ENCODE measurements at regions not wholly inside any gene's neighbourhood (a gene's known extent, or its start where the extent isn't known, plus 50 kb on each side); places are given as distances from the start of the nearest gene placed in this dataset.

GRCh38 chr2:193562031-193562430 is 1367.3 kb upstream of the TMEFF2 start:
- ChIA-PET CTCF (ENCODE audit: unreplicated experiment) (no interaction called here), POLR2A (interaction anchor here (0.6 to 1.1 kb wide), 2 partner anchors 15 to 788 kb away, joined by 3 read pairs; no protein-coding TSS in a partner anchor)
- Histone ChIP-seq H3K9me3 (ENCODE audit: low read length) (no peaks in the 10 kb centered on the region), H2AFZ (ENCODE audit: low read length) (no peak overlapping the region), H3K27ac (ENCODE audit: low read depth, low read length, poor library complexity, severe bottlenecking) (no peak overlapping the region), H3K4me3 (ENCODE audit: low read depth, low read length, poor library complexity, severe bottlenecking) (no peak overlapping the region), H3K79me2 (ENCODE audit: insufficient read depth, low read depth, low read length) (no peaks in the 10 kb centered on the region), H4K20me1 (ENCODE audit: insufficient read depth, low read length) (no peaks in the 10 kb centered on the region), H3K36me3 (ENCODE audit: insufficient read depth, low read length) (no peaks in the 10 kb centered on the region), H3K4me2 (ENCODE audit: low read length) (no peak overlapping the region), H3K4me1 (ENCODE audit: insufficient read depth, low read length, poor library complexity, severe bottlenecking) (no peaks in the 10 kb centered on the region), H3K9me2 (ENCODE audit: insufficient read depth, low read length) (no peaks in the 10 kb centered on the region)
- no peak for DNase-seq (ENCODE audit: low spot score)
- BruUV-seq (replicated peaks): no TSS peak
- intact Hi-C loops (cut with micrococcal nuclease; ENCODE audit: unreplicated experiment): no loop called here
- TF ChIP-seq EZH2phosphoT487 (IDR thresholded peaks at IDR 0.05; ENCODE audit: borderline replicate concordance, low read depth, low read length): no peak
- TF ChIP-seq, protein P1, sequence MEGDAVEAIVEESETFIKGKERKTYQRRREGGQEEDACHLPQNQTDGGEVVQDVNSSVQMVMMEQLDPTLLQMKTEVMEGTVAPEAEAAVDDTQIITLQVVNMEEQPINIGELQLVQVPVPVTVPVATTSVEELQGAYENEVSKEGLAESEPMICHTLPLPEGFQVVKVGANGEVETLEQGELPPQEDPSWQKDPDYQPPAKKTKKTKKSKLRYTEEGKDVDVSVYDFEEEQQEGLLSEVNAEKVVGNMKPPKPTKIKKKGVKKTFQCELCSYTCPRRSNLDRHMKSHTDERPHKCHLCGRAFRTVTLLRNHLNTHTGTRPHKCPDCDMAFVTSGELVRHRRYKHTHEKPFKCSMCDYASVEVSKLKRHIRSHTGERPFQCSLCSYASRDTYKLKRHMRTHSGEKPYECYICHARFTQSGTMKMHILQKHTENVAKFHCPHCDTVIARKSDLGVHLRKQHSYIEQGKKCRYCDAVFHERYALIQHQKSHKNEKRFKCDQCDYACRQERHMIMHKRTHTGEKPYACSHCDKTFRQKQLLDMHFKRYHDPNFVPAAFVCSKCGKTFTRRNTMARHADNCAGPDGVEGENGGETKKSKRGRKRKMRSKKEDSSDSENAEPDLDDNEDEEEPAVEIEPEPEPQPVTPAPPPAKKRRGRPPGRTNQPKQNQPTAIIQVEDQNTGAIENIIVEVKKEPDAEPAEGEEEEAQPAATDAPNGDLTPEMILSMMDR (conservative IDR thresholded peaks at IDR 0.05; ENCODE audit: low read length): no peak

DNA sequence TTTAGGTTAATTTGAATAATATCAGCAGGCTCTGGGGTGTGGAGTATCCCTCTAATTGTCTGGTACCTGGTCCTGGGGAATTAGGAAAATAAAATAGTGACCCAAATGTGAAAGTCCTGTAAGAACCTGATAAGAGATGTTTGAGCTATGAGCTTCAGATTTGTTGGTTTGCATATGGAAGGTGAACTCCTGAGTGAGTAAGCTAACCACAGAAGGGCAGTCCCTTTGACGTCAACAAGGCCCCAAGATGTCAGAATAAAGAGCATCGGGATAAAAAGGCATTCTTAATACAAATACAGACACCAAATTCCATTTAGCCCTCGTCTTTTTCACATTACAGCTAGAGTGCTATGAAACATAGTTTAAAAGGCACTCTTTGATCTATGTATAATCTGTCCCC is 1366.3 kb upstream of the TMEFF2 start:
- Histone ChIP-seq H2AFZ (ENCODE audit: low read length) (no peak overlapping the region), H3K4me3 (ENCODE audit: low read depth, low read length, poor library complexity, severe bottlenecking) (no peak overlapping the region), H3K36me3 (ENCODE audit: insufficient read depth, low read length) (no peaks in the 10 kb centered on the region), H3K4me1 (ENCODE audit: insufficient read depth, low read length, poor library complexity, severe bottlenecking) (no peaks in the 10 kb centered on the region), H3K27ac (ENCODE audit: low read depth, low read length, poor library complexity, severe bottlenecking) (no peak overlapping the region), H4K20me1 (ENCODE audit: insufficient read depth, low read length) (no peaks in the 10 kb centered on the region), H3K9me3 (ENCODE audit: low read length) (no peaks in the 10 kb centered on the region), H3K79me2 (ENCODE audit: insufficient read depth, low read depth, low read length) (no peaks in the 10 kb centered on the region), H3K4me2 (ENCODE audit: low read length) (no peak overlapping the region), H3K9me2 (ENCODE audit: insufficient read depth, low read length) (no peaks in the 10 kb centered on the region)
- intact Hi-C loops (cut with micrococcal nuclease; ENCODE audit: unreplicated experiment): no loop called here
- DNase-seq (ENCODE audit: low spot score): no peak
- TF ChIP-seq, protein P1 (conservative IDR thresholded peaks at IDR 0.05; ENCODE audit: low read length): no peak
- TF ChIP-seq EZH2phosphoT487 (IDR thresholded peaks at IDR 0.05; ENCODE audit: borderline replicate concordance, low read depth, low read length): no peak
- BruUV-seq (replicated peaks): no TSS peak
- ChIA-PET CTCF (ENCODE audit: unreplicated experiment) (no interaction called here), POLR2A (interaction anchor here (1.1 kb wide), 1 partner anchor 16 kb away, joined by 3 read pairs; no protein-coding TSS in a partner anchor)

- ChIA-PET CTCF (ENCODE audit: unreplicated experiment) (no interaction called here), POLR2A (interaction anchor here (0.6 kb wide), 1 partner anchor 10 kb away, joined by 3 read pairs; no protein-coding TSS in a partner anchor)
- Histone ChIP-seq H3K27ac (ENCODE audit: low read depth, low read length, poor library complexity, severe bottlenecking) (no peak overlapping the region), H3K36me3 (ENCODE audit: insufficient read depth, low read length) (no peaks in the 10 kb centered on the region), H3K4me1 (ENCODE audit: insufficient read depth, low read length, poor library complexity, severe bottlenecking) (no peaks in the 10 kb centered on the region), H3K4me3 (ENCODE audit: low read depth, low read length, poor library complexity, severe bottlenecking) (no peak overlapping the region), H3K9me2 (ENCODE audit: insufficient read depth, low read length) (no peaks in the 10 kb centered on the region), H3K4me2 (ENCODE audit: low read length) (no peak overlapping the region), H3K79me2 (ENCODE audit: insufficient read depth, low read depth, low read length) (no peaks in the 10 kb centered on the region), H2AFZ (ENCODE audit: low read length) (no peak overlapping the region), H4K20me1 (ENCODE audit: insufficient read depth, low read length) (no peaks in the 10 kb centered on the region), H3K9me3 (ENCODE audit: low read length) (no peaks in the 10 kb centered on the region)
- BruUV-seq (replicated peaks): no TSS peak
- no peak for DNase-seq (ENCODE audit: low spot score)
- TF ChIP-seq, protein P1 (conservative IDR thresholded peaks at IDR 0.05; ENCODE audit: low read length): no peak
- TF ChIP-seq EZH2phosphoT487 (IDR thresholded peaks at IDR 0.05; ENCODE audit: borderline replicate concordance, low read depth, low read length): no peak
- intact Hi-C loops (cut with micrococcal nuclease; ENCODE audit: unreplicated experiment): no loop called here
Measured at GRCh38 chr2:193556766-193557470, 1362.2 kb upstream of the TMEFF2 start.
